ENCODE measurements at regions not wholly inside any gene's neighbourhood (a gene's known extent, or its start where the extent isn't known, plus 50 kb on each side); places are given as distances from the start of the nearest gene placed in this dataset.

- no peak for DNase-seq
These were observed 83.2 kb downstream of the CEBPB start for GRCh38 chr20:50273601-50274491.

DNA sequence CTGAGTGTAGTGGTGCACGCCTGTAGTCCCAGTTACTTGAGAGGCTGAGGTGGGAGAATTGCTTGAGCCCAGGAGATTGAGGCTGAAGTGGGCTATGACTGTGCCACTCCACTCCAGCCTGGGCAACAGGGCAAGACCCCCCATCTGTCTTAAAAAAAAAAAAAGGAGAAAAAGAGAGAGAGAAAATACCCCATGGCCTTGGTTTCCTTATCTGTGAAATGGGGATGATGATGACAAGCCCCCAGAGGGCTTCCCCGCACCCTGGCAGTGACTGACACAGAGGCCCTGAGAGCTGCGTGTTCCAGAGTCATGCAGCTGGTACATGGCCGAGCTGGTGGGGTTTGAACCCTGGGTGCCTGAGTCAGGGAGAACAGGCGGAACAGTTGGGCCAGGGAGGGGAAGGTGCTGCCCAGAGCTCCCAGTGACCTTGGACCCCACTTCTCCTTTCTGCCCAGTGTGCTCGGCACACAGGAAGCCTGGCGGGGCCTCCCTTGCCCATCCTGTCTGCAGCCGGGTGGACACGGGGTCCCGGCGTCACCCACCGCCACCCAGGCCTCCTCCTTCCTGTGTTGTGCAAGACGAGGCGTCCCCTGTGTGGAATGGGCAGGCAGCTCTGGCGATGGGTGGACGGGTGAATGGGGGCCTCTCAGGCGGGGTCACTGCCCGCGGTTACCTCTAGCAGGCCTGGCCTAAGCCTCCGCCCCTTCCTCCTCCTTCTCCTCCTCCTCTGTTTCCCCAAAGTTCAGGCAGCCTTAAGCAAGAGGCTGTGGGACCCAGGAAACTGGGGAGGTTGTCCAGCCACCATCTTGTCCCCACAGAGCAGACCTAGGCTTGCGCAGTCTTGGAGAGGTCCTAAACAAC lies 84.2 kb downstream of the CEBPB start:
- DNase-seq, result no peak

DNA sequence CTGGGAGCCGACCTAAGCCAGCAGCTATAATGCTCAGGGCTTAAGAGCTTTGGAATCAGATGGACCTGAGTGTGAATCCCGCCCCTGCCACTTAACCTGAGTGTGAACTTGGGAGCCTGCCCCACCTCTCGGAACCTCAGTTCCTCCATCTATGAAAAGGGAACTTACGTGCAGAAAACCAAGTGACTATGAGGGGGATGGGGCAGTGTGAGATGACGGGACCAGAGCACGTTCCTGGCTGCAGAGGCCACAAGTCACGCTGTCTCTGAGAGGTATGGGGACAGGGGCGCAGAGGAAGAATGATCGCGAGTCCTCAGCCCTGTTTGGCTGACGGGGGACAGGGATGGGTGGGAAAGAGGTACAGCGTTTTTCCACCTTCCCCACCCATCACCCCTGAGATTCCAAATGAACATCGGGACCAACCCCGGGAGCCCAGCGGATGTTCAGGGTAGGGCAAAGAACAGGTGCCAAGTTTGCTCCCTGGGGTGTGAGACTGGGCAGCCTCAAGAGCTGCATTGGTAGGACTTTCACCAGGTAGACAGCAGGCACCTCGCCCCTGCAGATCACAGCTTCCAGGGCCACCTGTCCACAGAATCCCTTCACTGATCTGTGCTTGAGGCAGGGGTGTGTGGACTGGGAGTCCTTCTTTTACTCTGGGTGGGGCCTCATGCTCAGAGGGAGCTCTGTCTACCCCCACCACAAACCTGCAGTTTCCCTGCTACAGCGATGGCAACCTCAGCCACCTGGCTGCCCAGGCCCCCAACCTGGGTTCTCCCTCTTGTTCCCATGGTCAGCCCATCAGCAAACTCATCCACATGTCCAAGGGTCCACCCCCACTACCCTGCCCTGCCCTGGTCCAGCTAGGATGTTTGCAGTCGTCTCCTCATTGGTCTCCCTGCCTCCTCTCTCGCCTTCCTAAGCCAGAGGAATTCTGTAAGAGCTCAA lies 85.8 kb downstream of the CEBPB start:
- DNase-seq, result no peak

GRCh38 chr20:50277064-50277415 lies 86.4 kb downstream of the CEBPB start:
- DNase-seq, result no peak

- DNase-seq, result no peak
These were observed 87.1 kb downstream of the CEBPB start for GRCh38 chr20:50277460-50278376.

- DNase-seq, result no peak
These were observed 87.7 kb downstream of the CEBPB start for GRCh38 chr20:50278377-50278683.

DNA sequence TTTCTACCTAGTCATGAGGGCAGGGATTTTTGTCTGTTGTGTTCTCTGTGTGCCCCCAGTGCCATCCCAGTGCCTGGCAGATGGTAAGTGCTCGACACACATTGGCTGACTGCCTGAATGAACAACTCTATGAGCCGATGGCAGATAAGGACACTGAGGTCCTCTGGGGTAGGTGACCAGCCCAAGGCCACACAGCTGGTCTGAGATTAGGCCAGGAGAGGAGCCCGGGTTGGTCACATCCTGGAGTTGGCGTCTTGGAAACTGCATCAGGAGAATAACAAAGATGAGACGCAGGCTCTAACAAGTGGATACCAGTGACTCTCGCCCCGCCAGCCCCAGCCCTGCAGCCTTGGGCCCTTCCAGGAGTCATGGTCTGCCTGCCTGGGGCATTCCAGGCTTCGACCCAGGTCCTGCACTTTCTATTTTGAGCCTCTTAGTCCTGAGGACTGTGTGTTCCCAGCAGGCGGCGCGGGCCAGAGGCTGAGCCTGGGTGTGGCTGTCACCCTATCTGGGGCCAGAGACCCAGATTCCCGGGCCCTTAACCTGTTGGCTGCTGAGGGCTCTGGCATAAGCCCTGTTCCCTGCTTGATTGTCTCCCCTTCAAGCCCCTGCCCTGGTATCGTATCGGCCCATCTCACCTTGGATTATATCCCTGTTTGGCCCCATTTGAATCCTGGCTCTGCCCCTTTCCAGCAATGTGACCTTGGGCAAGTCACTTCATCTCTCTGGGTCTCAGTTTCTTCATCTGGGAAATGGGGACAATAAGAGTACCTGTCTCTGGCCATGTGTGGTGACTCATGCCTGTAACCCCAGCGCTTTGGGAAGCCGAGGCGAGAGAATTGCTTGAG lies 88.3 kb downstream of the CEBPB start:
- no peak for DNase-seq

GRCh38 chr20:50279988-50280850 lies 89.6 kb downstream of the CEBPB start:
- DNase-seq, result no peak

GRCh38 chr20:50280851-50281655 lies 90.4 kb downstream of the CEBPB start:
- no peak for DNase-seq

DNA sequence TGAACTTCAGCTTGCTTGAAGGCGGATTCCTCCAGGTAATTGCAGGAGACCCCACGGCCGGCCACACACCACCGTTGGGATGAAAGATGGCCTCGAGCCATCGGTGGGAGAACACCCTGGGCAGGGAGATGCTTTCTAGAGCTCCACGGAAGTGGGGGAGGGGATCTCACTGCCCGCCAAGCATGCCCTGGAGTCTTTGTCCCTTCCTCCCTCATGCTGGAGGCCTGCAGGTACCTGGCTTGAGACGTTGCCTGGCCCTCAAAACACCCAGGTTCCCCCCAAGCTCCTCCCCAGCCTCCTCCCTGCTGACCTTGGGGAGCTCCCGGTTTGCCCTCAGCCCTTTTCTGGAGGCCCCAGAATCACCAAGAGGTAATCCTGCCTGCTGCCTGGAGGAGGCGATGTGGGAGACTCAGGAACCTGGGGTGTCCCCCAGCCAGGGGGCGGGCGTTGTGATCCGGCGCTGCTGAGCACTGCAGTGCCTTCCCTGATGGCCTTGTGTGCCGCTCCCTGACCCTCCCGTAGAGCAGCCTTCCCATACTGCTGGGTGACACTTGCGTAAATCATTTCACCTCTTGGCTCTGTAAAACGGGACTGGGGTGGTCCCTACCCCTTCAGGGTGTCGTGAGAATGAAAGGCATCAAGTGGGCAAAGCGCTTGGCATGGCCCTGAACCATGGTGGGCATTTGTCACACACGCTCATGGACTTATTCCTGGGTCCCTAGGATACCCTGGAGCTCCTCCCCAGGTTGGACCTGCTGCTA lies 91.4 kb downstream of the CEBPB start:
- DNase-seq, result no peak

GRCh38 chr20:50282592-50283241 lies 92.1 kb downstream of the CEBPB start:
- no peak for DNase-seq

DNA sequence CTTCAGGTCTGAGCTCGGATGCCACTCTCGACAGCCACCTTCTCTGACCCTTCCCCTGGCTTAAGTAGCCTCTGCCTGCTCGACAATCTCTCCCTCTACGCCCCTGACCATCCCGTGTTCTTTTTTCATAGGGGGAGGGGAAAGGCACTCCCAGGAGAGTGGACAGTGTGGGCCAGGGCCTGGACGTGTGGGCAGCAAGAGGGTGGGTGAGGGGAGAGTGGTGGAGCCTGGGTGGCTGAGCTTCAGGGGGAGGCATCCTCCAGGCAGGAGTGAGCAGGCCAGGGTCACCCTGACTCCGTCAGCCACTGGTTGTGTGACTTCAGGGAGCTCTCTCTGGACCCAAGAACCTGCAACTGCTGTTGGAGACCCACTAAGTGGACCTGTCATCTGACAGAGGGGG lies 92.7 kb downstream of the CEBPB start:
- DNase-seq, result no peak

- no peak for DNase-seq
These were observed 93.5 kb downstream of the CEBPB start for GRCh38 chr20:50283922-50284810.

- no peak for DNase-seq
These were observed 94.3 kb downstream of the CEBPB start for GRCh38 chr20:50284811-50285375.

GRCh38 chr20:50285376-50286173 lies 94.9 kb downstream of the CEBPB start:
- no peak for DNase-seq

- no peak for DNase-seq
These were observed 95.5 kb downstream of the CEBPB start for GRCh38 chr20:50286174-50286511.
